ENCODE measurements at regions not wholly inside any gene's neighbourhood (a gene's known extent, or its start where the extent isn't known, plus 50 kb on each side); places are given as distances from the start of the nearest gene placed in this dataset.

GRCh38 chr3:87077355-87077754 is 86.4 kb upstream of the VGLL3 start:
- H3K27me3 ChIP-seq: no peaks in the 10 kb centered on the region
- H3K27ac ChIP-seq: no peak overlapping the region
- DNase-seq: no peak
- H3K36me3 ChIP-seq: no peaks in the 10 kb centered on the region
- intact Hi-C loops (cut with DNase I): loop anchor here in 1 of 4 donors (10.0 kb wide), 1 partner anchor 303 kb away; no protein-coding TSS in a partner anchor
- TF ChIP-seq POLR2A (IDR thresholded peaks at IDR 0.05) (no peak), EP300 (IDR thresholded peaks at IDR 0.05) (no peak), CTCF (IDR thresholded peaks at IDR 0.05) (no peak)
- H3K4me1 ChIP-seq (ENCODE audit: insufficient read depth): no peaks in the 10 kb centered on the region
- H3K9me3 ChIP-seq: no peaks in the 10 kb centered on the region
- H3K4me3 ChIP-seq: no peak overlapping the region
- 92 to 99% (median 96%) methylated on average over 2 of the region's 2 CpGs for WGBS, 3 donors

GRCh38 chr3:87076946-87077345 is 86.0 kb upstream of the VGLL3 start:
- no peaks in the 10 kb centered on the region for H3K9me3 ChIP-seq
- WGBS, 3 donors: 63 to 70% (median 64%) methylated on average over 3 of the region's 3 CpGs
- TF ChIP-seq POLR2A (IDR thresholded peaks at IDR 0.05): no peak
- no peak for TF ChIP-seq CTCF (IDR thresholded peaks at IDR 0.05)
- TF ChIP-seq EP300 (IDR thresholded peaks at IDR 0.05): no peak
- no peak overlapping the region for H3K4me3 ChIP-seq
- no peak for DNase-seq
- H3K4me1 ChIP-seq (ENCODE audit: insufficient read depth): no peaks in the 10 kb centered on the region
- no peaks in the 10 kb centered on the region for H3K36me3 ChIP-seq
- no peaks in the 10 kb centered on the region for H3K27me3 ChIP-seq
- intact Hi-C loops (cut with DNase I): loop anchor here in 1 of 4 donors (10.0 kb wide), 1 partner anchor 302 kb away; no protein-coding TSS in a partner anchor
- no peak overlapping the region for H3K27ac ChIP-seq

- Histone ChIP-seq H3K27ac (no peak overlapping the region), H3K4me3 (no peak overlapping the region), H3K4me1 (ENCODE audit: insufficient read depth) (no peaks in the 10 kb centered on the region), H3K36me3 (no peaks in the 10 kb centered on the region), H3K9me3 (no peaks in the 10 kb centered on the region), H3K27me3 (no peaks in the 10 kb centered on the region)
- TF ChIP-seq CTCF (IDR thresholded peaks at IDR 0.05): no peak
- no peak for TF ChIP-seq POLR2A (IDR thresholded peaks at IDR 0.05)
- DNase-seq: no peak
- WGBS, 3 donors: 76 to 85% (median 83%) methylated on average over 7 of the region's 7 CpGs
- intact Hi-C loops (cut with DNase I): loop anchor here in 1 of 4 donors (10.0 kb wide), 1 partner anchor 299 kb away; no protein-coding TSS in a partner anchor
Measured at GRCh38 chr3:87073496-87074145, 82.7 kb upstream of the VGLL3 start.

GRCh38 chr3:87072446-87072845 is 81.5 kb upstream of the VGLL3 start:
- no peak overlapping the region for H3K27ac ChIP-seq
- no peak for TF ChIP-seq POLR2A (IDR thresholded peaks at IDR 0.05)
- TF ChIP-seq EP300 (IDR thresholded peaks at IDR 0.05): no peak
- no peak for TF ChIP-seq CTCF (IDR thresholded peaks at IDR 0.05)
- no peaks in the 10 kb centered on the region for H3K36me3 ChIP-seq
- intact Hi-C loops (cut with DNase I): loop anchor here in 1 of 4 donors (10.0 kb wide), 1 partner anchor 298 kb away; no protein-coding TSS in a partner anchor
- no peak for DNase-seq
- H3K4me3 ChIP-seq: no peak overlapping the region
- H3K27me3 ChIP-seq: no peaks in the 10 kb centered on the region
- no peaks in the 10 kb centered on the region for H3K4me1 ChIP-seq (ENCODE audit: insufficient read depth)
- no peaks in the 10 kb centered on the region for H3K9me3 ChIP-seq
